ENCODE measurements at regions not wholly inside any gene's neighbourhood (a gene's known extent, or its start where the extent isn't known, plus 50 kb on each side); places are given as distances from the start of the nearest gene placed in this dataset.

DNA sequence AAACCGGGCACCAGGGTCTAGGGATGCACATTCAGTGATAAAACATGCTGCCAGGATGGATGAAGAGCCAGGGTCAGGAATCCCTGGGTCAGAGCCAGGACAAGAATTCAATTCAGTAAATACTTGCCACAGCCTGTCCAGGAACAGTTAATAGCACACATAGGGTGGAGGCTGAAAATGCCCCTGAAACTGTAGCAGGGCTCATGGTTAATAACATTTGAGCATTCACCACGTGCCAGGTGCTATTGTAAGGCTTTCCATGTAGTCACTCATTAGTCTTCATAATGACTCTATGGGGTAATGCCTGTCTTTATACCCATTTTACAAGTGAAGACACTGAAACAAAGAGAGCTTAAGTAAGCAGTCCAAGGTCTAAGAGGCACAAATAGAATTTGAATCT is 296.3 kb downstream of the LRFN2 start:
- no peaks in the 10 kb centered on the region for H3K36me3 ChIP-seq (replicated peaks in 1 of 2; ENCODE audit: insufficient read depth in 1 of 2, low read depth in 2 of 2)
- no peaks in the 10 kb centered on the region for H3K27me3 ChIP-seq
- intact Hi-C loops (cut with DNase I) = no loop called here
- H3K4me1 ChIP-seq = peaks cover 7% of the 10 kb centered on the region
- ATAC-seq (no peak), DNase-seq (no peak)
- TF ChIP-seq POLR2A (IDR thresholded peaks at IDR 0.05) = no peak
- TF ChIP-seq CTCF (IDR thresholded peaks at IDR 0.05) = no peak
- H3K4me3 ChIP-seq = no peak overlapping the region
- H3K9me3 ChIP-seq = no peaks in the 10 kb centered on the region
- H3K27ac ChIP-seq = no peak overlapping the region
- WGBS, 2 donors = 21 to 25% methylated on average over 2 of the region's 2 CpGs

GRCh38 chr6:40288919-40289318 is 298.2 kb downstream of the LRFN2 start:
- ATAC-seq (no peak), DNase-seq (no peak)
- H3K4me1 ChIP-seq = peaks cover 8% of the 10 kb centered on the region
- intact Hi-C loops (cut with DNase I) = no loop called here
- no peaks in the 10 kb centered on the region for H3K27me3 ChIP-seq
- no peaks in the 10 kb centered on the region for H3K36me3 ChIP-seq (replicated peaks in 1 of 2; ENCODE audit: insufficient read depth in 1 of 2, low read depth in 2 of 2)
- no peak overlapping the region for H3K4me3 ChIP-seq
- no peak overlapping the region for H3K27ac ChIP-seq
- 89 to 95% methylated on average over 2 of the region's 2 CpGs for WGBS, 2 donors
- TF ChIP-seq POLR2A (IDR thresholded peaks at IDR 0.05) (no peak), CTCF (IDR thresholded peaks at IDR 0.05) (no peak)
- H3K9me3 ChIP-seq = no peaks in the 10 kb centered on the region

- peaks cover 8% of the 10 kb centered on the region for H3K4me1 ChIP-seq
- DNase-seq (no peak), ATAC-seq (no peak)
- no peak overlapping the region for H3K27ac ChIP-seq
- no peak overlapping the region for H3K4me3 ChIP-seq
- intact Hi-C loops (cut with DNase I) = no loop called here
- H3K27me3 ChIP-seq = no peaks in the 10 kb centered on the region
- WGBS, 2 donors = 66 to 71% methylated on average over 5 of the region's 5 CpGs
- TF ChIP-seq CTCF (IDR thresholded peaks at IDR 0.05) = no peak
- H3K9me3 ChIP-seq = no peaks in the 10 kb centered on the region
- H3K36me3 ChIP-seq (replicated peaks in 1 of 2; ENCODE audit: insufficient read depth in 1 of 2, low read depth in 2 of 2) = no peaks in the 10 kb centered on the region
These were observed 299.8 kb downstream of the LRFN2 start for GRCh38 chr6:40287296-40287850.

GRCh38 chr6:40286721-40287120 is 300.4 kb downstream of the LRFN2 start:
- Histone ChIP-seq H3K4me1 (peaks cover 8% of the 10 kb centered on the region), H3K27me3 (no peaks in the 10 kb centered on the region), H3K4me3 (no peak overlapping the region), H3K27ac (no peak overlapping the region), H3K9me3 (no peaks in the 10 kb centered on the region), H3K36me3 (replicated peaks in 1 of 2; ENCODE audit: insufficient read depth in 1 of 2, low read depth in 2 of 2) (no peaks in the 10 kb centered on the region)
- intact Hi-C loops (cut with DNase I) = no loop called here
- TF ChIP-seq POLR2A (IDR thresholded peaks at IDR 0.05) (no peak), CTCF (IDR thresholded peaks at IDR 0.05) (no peak)
- WGBS, 2 donors = 60 to 64% methylated on average over 3 of the region's 3 CpGs
- ATAC-seq (no peak), DNase-seq (no peak)

DNA sequence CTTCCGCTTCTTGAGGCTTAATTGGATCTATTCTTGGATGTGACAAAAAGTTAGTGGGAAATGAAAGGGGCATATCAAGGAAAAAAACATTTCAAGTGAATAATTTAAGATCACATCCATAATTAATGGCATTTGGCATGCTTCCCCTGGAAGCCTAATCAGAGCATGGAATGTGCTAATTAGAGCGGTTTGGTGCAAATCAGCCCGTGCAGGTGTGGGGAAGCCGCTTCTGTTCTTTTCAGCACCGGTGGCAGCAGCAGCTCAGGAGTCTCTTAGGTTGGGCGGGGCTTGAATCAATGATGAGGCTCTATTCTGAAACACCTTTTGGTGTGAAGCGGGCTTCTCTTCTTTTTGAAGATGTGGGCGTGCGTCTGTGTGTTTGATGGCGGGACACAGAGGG is 301.2 kb downstream of the LRFN2 start:
- intact Hi-C loops (cut with DNase I) = no loop called here
- Histone ChIP-seq H3K27me3 (no peaks in the 10 kb centered on the region), H3K36me3 (replicated peaks in 1 of 2; ENCODE audit: insufficient read depth in 1 of 2, low read depth in 2 of 2) (no peaks in the 10 kb centered on the region), H3K4me1 (peaks cover 8% of the 10 kb centered on the region), H3K9me3 (no peaks in the 10 kb centered on the region), H3K4me3 (no peak overlapping the region), H3K27ac (no peak overlapping the region)
- peak in 2 of 4 donors; percentile 6 to 12 for DNase-seq
- TF ChIP-seq POLR2A (IDR thresholded peaks at IDR 0.05) (no peak), CTCF (IDR thresholded peaks at IDR 0.05) (no peak)
- peak; percentile 40 for ATAC-seq
- 13 to 20% methylated on average over 10 of the region's 10 CpGs for WGBS, 2 donors
